Stimulated activated CD8-positive, alpha-beta memory T cell treated with anti-CD3 and anti-CD28 coated beads, Interleukin-7, amount 100 ng/mL, for 1 hour (primary cell): ENCODE measurements at regions not wholly inside any gene's neighbourhood (a gene's known extent, or its start where the extent isn't known, plus 50 kb on each side); places are given as distances from the start of the nearest gene placed in this dataset.

Experiments used
- DNase-seq, 2 donors: peaks; one replicate each; pipeline ENCODE4 v3.0.0-alpha.2; 2020; ENCODE audit warnings: low read depth in 2 of 2

DNA sequence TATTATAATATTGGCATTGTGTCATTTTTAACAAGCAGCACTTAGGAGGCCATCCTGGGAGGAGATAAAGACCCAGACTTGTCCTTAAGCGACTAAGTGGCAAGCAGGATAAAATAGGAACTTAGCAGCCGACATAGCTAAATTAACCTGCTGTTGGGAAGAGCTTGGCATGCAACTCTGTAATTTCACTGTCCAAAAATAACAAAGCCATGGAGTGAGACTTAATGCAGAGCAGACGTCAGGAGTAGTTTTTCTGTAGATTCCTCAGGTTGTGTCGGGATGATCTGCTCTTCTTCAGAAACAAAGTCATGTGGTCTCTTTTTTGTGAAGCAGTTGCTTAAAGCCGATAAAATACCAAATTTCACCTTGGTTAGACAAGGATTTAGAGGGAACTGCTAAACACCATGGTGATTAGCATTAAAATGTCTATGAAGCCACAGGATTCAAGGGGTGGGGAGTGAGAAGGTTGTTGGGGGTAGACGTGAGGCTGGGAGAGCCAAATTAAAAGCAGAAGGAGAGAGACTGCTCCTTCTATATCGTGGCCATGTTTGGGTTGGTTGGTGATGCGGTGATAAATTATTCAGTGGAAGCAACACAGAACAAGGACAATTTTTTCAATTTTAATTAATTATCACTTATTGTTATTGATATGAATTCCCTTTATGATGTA, 303.0 kb downstream of the CSNK1G3 start:
- DNase-seq = no peak

DNA sequence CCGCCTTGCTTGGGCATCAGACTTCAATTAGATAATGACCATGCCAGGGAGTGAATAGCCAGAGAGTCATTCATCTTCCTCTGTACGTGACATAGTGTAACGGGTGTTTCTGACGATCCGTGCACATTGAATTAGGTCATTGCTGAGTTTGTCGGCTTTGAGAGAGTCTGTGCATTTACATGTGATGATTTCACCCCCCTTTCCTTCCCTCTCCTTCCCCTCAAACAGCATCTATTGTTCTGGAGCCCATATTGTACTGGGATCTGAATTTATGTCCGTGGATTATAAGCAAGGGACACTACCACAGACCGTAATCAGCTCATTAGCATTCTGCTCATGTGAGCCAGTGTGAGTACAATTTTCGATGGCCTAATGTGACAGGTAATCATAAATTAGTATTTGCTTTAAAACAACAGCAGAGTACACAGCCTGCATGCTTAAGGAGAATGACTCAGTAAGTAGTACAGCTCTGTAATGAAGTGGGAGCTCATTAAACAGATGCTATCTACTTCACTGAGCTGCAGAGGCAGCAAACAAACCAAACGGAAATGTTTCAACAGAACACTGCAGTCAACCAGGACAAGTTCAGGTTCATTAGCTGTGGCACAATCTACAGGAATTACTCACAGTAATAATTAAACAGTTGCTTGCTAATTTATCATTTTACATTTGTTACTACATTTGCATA, 302.1 kb downstream of the CSNK1G3 start:
- DNase-seq = no peak

DNA sequence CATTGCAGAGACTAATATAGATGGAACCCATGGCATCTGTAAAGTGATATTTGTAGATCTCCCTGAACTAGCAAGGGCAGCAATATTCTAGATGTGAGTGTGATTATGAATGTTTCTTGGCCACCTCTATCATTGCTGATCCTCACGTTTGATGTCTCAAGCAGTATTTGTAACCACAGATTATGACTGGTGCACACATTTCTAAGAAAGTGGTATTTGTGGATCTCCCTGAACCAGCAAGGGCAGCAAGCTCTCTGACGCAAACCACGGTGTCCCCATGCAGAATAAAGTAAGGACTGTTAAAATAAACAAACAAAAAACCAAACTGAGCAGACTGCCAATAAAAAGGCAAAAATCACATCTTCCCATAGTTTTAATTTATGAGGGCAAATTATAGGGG, 301.3 kb downstream of the CSNK1G3 start:
- DNase-seq = no peak

DNA sequence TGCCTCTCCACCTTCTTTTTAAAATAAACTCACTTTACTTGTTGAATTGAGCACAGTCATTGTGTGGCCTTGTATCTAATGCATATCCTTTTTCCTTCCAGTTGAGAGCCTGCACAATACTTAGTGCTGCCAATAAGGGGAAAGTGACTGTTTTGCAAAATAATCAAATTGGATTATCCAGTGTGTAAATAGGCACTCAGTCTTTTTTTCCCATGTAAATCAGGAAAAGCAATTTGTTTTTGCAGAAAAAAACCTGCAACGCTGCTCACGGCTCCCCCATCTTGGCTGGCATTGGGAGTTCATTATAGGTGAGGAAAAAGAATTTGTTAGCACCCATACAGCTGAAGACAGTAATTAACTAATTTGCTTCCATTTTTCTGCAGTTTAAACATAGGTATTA, 299.9 kb downstream of the CSNK1G3 start:
- no peak for DNase-seq

DNA sequence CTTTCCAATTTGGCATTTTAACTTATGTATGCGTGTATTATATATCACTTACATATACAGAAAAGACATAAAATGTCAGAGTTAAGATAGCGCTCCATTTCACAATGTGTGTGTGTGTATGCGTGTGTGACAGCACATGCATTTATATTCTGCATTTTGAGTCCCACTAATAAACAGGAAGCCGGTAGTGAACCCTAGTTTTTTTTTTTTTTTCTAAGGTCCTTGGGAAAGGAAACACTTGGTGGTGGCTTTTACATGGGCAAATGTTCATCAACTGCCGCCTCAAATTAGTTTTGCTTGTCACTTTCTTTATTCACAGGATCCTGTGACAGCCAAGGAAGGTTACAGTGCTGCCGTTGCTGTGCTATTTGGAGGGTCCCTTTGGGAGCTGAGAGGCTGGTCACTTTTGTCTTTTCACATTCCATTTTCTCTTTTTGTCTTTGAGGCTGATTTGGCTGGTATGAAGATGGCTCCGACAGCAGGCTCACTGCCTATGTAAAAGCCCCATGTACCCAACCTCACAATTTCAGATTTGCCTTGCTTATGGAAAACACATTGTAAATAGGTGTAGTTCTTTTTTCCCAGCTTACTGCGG, 298.9 kb downstream of the CSNK1G3 start:
- no peak for DNase-seq

DNA sequence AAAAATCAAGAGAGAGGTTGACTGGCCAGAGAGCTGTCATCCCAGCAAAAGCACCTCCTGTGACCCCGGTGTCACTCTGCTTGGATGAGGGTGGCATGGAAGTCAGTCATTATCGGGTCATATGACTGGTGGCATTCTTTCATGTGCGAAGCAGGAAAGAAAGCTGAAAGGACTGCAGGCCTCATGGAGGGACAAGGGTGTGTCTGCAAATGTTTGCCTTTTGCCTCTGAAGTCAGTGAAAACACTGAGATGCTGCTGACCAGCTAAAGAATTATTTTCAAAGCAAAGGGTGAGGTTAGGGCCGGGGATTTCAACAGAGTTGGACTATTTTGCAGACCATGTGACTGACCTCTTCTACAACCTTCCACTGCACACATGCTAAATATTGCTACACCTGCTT, 298.3 kb downstream of the CSNK1G3 start:
- no peak for DNase-seq

DNA sequence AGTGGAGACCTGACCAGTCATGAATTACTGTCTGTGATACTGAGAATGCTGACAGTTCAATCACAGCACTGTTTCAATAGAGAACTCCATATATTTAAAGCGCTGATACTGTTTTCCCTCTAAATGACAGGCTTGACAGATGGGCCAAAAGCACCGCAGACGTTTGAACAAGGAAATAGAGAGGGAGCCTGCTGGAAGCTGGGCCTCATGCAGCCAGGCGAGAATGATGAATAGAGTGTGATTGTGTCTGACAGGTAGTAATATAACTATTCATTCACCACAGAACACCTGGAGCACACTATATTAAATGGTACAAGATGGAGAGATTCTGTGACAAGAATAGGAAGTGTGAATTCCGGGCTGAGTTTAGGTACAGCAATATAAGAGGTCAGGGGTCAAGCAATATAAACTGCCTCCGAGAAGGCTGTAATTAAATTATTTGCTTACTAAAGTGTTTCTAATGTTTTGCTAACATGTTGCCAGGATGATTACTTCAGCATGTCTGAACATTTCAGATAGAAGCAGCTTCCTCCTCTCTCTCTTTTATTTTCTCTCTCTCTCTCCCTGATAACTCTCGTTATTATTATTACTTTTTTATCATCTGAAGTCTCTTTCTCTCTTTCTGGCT, 297.7 kb downstream of the CSNK1G3 start:
- no peak for DNase-seq

DNA sequence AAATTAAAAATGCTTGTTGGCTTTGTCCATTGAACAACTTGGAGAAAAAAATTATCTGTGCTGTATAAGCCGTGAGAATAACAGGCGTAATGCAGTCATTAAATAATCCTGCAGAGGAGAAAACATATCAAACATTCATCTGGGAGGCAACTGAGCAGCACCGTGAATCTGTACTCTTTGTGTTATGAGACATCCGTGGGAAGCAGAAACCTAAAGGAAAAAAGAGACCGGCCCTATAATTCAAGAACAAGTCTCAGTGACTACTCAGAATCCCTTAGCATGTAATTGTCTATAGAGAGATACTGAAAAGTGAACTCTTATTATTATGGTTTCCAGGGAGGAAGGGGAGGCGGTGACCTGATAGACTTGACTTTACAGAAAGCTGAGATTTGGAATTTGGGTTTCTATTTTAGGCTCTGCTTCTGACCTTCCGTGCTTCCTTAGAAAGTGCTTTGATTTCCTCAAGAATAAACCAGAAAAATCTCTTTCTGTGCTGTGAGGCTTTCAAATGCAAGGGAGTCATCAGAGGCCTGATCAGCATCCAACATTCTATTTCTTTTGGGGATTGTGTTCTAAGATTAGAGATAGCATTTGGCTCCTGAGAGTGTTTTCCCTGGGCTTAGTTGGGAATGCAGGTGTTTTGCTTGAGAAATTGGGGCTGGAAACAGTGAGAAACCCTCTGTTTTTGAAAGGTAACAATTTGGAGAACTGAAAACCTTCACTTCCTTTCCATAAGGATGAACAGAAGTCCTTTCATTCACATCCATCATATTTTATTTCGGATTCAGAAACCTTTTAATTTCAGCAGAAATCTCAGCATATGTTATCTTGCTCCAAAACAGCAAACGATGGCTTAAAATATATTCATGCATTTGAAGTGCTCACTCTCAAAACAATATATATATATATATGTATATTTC, 296.7 kb downstream of the CSNK1G3 start:
- no peak for DNase-seq

DNA sequence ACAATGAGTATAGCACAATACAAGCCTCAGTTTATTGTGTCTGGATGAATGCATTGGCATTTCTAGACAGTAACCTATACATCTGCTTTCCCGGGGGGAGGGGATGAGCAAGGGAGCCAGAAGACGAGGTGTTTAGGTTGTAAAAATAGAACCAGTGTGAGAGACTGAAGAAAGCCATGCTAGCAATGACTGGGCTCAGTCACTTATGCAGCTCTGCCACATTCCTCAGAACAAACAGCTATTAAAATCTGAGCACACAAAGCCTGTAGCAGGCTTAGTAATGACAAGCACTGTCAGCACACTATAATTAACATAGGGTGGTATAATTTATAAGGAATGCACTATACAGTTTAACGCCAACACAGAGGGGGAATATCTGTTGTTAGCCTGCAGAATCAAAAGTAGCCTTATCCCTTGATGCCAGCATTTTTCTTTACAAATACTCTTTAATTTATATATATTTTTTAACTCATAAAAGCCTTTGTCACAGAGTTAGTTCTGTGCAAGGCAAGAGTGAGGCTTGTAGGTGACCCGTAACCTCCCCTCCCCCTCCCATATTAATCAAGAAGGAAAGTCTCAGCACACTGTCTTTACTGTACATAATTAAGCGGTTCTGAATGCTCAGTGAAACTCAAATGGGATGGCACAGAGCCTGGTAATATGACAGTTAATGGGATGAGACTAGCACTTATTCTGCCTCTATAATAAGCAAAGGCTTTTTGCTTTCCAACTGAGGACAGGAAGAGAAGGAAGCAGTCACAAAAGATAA, 295.4 kb downstream of the CSNK1G3 start:
- DNase-seq = no peak

DNA sequence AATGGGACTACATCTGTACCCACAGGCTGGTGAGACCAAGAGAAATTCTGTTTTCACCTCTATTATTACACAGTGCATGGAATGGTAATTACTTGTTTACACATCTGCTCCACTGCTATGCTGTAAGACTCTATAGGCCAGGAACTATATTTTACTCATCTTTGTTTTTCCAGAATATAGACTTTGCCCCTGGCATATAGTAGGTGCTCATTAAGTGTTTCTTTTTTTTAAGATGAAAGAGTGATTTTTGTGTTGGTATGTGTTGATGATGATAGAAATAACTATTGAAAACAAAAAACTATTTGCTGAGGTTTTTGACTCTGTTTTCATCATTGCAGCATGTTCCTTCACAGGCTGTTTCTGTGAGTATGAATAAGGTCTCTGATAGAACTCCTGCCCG, 294.7 kb downstream of the CSNK1G3 start:
- DNase-seq = no peak

DNA sequence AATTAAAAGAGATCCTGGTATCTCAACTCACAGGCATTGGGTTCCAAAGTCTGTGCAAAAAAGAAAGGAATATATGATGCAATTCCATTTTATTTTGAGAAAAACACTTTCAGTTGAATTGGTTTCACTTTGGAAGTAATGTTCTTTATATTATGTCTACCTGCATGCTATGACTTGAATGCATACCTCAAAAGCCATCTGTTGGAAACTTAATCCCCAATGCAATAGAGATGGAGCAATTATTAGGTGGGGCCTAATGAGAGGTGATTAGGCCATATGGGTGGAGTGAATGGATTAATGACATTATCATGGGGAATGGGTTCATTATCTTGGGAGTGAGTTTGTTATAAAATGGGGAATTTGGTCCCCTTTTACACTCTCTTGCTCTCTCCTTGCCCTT, 293.3 kb downstream of the CSNK1G3 start:
- no peak for DNase-seq

DNA sequence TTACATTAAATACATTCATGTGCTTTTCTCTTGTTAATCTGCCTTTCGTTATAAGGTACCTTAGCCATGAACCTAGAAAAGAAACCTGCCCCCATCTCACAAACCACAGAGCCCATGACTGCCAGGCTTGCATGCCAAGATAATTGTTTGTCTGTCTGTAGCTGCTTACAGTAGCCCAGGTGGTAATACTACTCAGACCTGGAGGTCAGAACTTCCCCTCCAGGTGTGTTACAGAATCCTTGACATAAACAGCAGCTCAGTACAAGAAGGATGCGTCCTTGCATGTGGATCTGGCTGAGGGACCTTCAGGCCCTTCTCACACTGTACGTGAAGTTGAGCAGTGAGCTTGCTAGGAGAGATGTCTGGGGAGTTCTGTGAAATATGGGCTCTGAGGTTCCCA, 291.4 kb downstream of the CSNK1G3 start:
- no peak for DNase-seq

DNA sequence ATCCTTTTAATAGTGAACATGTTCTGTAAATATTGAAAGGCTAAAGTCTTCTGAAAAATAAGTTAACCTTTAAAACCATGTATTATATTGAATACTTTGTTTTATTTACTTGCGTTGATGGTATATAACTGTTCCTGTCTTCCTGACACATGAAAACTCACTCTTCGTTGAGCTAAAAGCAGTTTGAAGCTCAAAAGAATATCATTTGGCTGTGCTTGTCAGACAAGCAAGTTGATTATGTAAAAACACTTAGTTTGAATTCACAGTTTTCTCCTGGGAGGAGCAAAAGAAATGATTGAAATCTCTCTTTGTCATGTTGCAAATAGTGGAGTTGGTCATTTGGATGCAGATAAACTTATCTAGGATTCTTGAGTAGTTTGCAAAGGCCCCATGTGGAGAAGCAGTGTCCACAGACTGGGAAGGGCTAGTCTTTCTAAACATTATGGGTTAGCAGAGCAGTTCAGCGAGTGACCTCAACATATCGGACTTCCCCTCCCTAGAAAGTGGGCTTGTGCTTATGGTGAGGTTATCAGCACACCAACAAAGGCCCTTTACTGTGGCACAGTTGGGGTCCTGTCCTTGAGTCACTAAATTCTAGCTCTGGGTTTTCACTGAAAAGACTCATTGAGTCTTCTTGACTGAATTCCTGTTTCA, 290.4 kb downstream of the CSNK1G3 start:
- DNase-seq = no peak

DNA sequence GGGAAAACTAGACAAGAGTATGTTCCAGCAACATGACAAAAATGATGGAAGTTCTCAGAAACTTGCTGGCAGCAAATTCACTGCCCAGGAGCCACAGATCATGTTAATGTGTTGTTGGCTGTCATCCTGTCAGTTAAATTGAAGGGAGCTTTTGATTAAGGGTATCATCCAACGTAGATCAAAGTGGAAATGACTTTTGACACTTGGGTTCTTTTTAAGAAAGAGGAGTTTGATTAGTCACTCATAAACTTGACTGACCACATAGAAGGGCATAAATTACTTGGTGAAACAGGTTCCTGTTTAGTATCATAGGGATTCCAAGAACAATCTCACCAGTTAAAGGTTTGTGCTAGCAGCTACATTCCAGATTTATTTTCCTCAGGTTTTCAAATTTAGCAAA, 288.7 kb downstream of the CSNK1G3 start:
- DNase-seq = no peak

DNA sequence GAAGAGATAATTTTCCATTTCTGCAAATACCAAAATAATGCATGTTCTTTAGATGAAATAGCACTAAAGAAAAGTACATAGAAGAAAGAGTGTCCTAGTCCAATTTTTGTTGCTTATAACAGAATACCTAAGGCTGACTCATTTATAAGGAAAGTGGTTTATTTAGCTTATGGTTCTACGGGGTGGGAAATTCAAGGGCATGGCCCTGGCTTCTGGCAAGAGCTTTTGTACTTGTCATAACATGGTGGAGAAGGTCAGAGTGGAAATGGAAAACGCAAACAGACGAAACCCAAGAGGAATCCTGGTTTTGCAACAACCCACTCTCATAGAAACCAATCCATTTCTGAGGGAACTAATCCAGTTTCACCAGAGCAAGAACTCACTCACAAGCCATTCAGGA, 283.7 kb downstream of the CSNK1G3 start:
- DNase-seq = no peak

DNA sequence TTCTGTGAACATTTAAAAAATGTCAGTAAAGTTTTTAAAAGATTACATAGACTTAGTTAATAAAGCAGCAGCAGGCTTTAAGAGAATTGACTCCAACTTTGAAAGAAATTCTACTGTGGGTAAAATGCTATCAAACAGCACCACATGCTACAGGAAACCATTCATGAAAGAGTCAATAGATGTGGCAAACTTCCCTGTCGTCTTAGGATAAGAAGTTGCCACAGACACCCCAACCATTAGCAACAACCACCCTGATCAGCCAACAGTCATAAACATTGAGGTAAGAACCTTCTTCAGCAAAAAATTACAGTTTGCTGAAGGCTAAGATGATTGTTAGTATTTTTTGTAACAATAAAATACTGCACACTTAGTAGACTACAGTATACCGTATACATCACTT, 278.2 kb downstream of the CSNK1G3 start:
- DNase-seq = no peak

DNA sequence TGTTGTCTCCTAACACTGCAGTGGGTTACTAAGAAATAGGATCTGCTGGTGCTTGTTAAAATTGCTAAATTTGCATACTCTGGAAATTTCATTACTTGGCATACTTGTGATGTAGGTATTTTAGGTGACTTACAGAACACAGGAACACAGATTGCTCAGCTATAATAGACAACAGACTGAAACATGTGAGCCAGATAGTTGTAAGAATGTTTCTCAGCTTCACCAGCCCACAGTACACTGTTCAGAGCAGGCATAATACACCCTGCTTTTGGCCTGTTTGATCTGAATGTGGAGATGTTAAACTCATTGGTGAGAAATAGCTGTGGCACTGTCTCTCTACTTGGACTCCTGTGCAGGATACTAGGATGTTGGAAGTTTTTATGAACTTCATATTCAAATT, 275.7 kb downstream of the CSNK1G3 start:
- DNase-seq = no peak

DNA sequence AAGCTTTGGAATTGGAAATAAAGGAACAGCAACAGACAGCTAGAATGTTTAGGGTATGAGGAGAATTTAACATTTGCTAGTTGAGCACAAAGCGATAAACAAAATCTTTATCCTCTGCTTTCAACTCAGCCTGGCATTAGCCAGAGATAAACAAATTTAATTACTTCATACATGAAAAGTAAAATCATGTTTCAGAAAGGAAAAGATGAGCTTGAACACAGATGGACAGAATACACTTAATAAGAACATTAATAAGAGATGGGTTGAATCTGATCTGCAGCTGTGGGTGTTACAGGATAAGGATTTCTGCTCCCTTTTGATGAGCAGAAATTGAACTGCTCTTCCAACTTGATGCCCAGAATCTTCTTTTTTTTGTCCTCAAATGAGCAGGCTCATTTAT, 275.2 kb downstream of the CSNK1G3 start:
- no peak for DNase-seq

DNA sequence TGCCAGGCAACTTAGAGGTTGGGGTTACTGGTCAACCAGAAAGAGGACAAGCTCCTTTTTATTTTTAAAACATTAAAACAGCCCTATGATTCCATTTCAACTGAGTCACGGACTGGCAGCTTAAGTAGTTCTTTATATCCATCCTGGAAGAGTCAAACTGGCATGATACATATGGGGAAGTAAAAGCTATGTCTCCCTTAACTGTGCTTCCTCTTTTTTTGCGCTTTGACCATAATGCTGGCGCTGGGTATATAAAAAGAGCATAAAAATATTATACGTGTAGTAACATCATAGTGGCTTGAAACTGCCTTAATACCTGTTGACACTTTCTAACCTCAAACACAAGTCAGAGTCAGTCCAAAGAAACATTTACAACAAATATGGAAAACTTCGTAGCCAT, 274.4 kb downstream of the CSNK1G3 start:
- no peak for DNase-seq
